WTC11 (cell line): ENCODE measurements at regions not wholly inside any gene's neighbourhood (a gene's known extent, or its start where the extent isn't known, plus 50 kb on each side); places are given as distances from the start of the nearest gene placed in this dataset.

Experiments used
- ATAC-seq: fragments of 200-7000 bp; cut with Tn5 transposase; 2 replicates; pipeline ENCODE4 v1.10.0; 2021; ENCODE audit warnings: mild to moderate bottlenecking, moderate library complexity
- CTCF ChIA-PET: fragments of 300-600 bp; sonication (Branson Sonifier 250); formaldehyde crosslinking; loops from one replicate; lab custom pipeline; 2021; ENCODE audit warnings: antibody characterized with exemption; lab: Charles Lee
- POLR2A ChIA-PET: fragments of 350-600 bp; sonication (Branson Sonifier 250); formaldehyde crosslinking; loops from one replicate; lab custom pipeline; 2021; ENCODE audit warnings: antibody characterized with exemption; lab: Charles Lee
- DNase-seq: peaks from one replicate; pipeline ENCODE4 v3.0.0; 2021; ENCODE audit warnings: low spot score
- H3K27ac Mint-ChIP-seq: 2 replicates; pipeline ENCODE4 v1.8.0; 2021; ENCODE audit warnings: mixed read lengths
- H3K27me3 Mint-ChIP-seq: 2 replicates; pipeline ENCODE4 v1.8.0; 2021; ENCODE audit warnings: low read depth, mild to moderate bottlenecking, moderate library complexity, mixed read lengths
- H3K36me3 Mint-ChIP-seq: 2 replicates; pipeline ENCODE4 v1.8.0; 2021; ENCODE audit warnings: mixed read lengths
- H3K4me1 Mint-ChIP-seq: 2 replicates; pipeline ENCODE4 v1.8.0; 2022; ENCODE audit warnings: mixed read lengths
- H3K4me3 Mint-ChIP-seq: 2 replicates; pipeline ENCODE4 v1.8.0; 2021; ENCODE audit warnings: mild to moderate bottlenecking, moderate library complexity, mixed read lengths
- H3K9me3 Mint-ChIP-seq: 2 replicates; pipeline ENCODE4 v1.8.0; 2021; ENCODE audit warnings: mixed read lengths
- ATF3 ChIP-seq: sonication (generic); formaldehyde crosslinking; conservative IDR thresholded peaks from 2 replicates; pipeline ENCODE4 v1.8.1; 2022; ENCODE audit warnings: mild to moderate bottlenecking, missing genetic modification reagents
- CREB1 ChIP-seq: sonication (generic); formaldehyde crosslinking; IDR thresholded peaks from 2 replicates; pipeline ENCODE4 v1.8.0; 2023; ENCODE audit warnings: mild to moderate bottlenecking, missing genetic modification reagents
- CREM ChIP-seq: sonication (generic); formaldehyde crosslinking; IDR thresholded peaks from 2 replicates; pipeline ENCODE4 v1.8.1; 2022; ENCODE audit warnings: mild to moderate bottlenecking, missing genetic modification reagents, moderate library complexity
- FOXP1 ChIP-seq: sonication (generic); formaldehyde crosslinking; IDR thresholded peaks from 2 replicates; pipeline ENCODE4 v1.8.0; 2022; ENCODE audit warnings: missing genetic modification reagents, mild to moderate bottlenecking, moderate library complexity, borderline replicate concordance
- HMGA2 ChIP-seq: fragments of 250-450 bp; sonication (Bioruptor Pico); IDR thresholded peaks from 2 replicates; pipeline ENCODE4 v1.4.0; 2021; ENCODE audit warnings: mild to moderate bottlenecking, moderate library complexity
- MAX ChIP-seq: sonication (generic); formaldehyde crosslinking; IDR thresholded peaks from 2 replicates; pipeline ENCODE4 v1.8.0; 2022; ENCODE audit warnings: mild to moderate bottlenecking, missing genetic modification reagents
- MXD4 ChIP-seq: fragments of 250-450 bp; sonication (Bioruptor Pico); IDR thresholded peaks from 2 replicates; pipeline ENCODE4 v1.8.0; 2021; ENCODE audit warnings: mild to moderate bottlenecking, moderate library complexity, borderline replicate concordance
- NFATC4 ChIP-seq: fragments of 250-450 bp; sonication (Bioruptor Pico); IDR thresholded peaks from 2 replicates; pipeline ENCODE4 v1.9.0; 2021; ENCODE audit warnings: mild to moderate bottlenecking
- OVOL2 ChIP-seq: fragments of 250-450 bp; sonication (Bioruptor Pico); IDR thresholded peaks from 2 replicates; pipeline ENCODE4 v1.9.0; 2021; ENCODE audit warnings: mild to moderate bottlenecking, borderline replicate concordance
- PRRX2 ChIP-seq: fragments of 250-450 bp; sonication (Bioruptor Pico); IDR thresholded peaks from 2 replicates; pipeline ENCODE4 v1.8.0; 2021; ENCODE audit warnings: mild to moderate bottlenecking
- SMAD3 ChIP-seq: sonication (generic); formaldehyde crosslinking; IDR thresholded peaks from 2 replicates; pipeline ENCODE4 v1.8.0; 2022; ENCODE audit warnings: missing genetic modification reagents, mild to moderate bottlenecking, borderline replicate concordance
- SMAD4 ChIP-seq: sonication (generic); formaldehyde crosslinking; IDR thresholded peaks from 2 replicates; pipeline ENCODE4 v1.8.0; 2022; ENCODE audit warnings: mild to moderate bottlenecking, missing genetic modification reagents
- SP1 ChIP-seq: sonication (generic); formaldehyde crosslinking; conservative IDR thresholded peaks from 2 replicates; pipeline ENCODE4 v1.8.1; 2022; ENCODE audit warnings: missing genetic modification reagents
- STAT6 ChIP-seq: sonication (generic); formaldehyde crosslinking; conservative IDR thresholded peaks from 2 replicates; pipeline ENCODE4 v1.8.1; 2023; ENCODE audit warnings: mild to moderate bottlenecking, low read depth, missing genetic modification reagents, moderate library complexity
- TEAD4 ChIP-seq: sonication (generic); formaldehyde crosslinking; IDR thresholded peaks from 2 replicates; pipeline ENCODE4 v1.8.0; 2022; ENCODE audit warnings: mild to moderate bottlenecking, missing genetic modification reagents
- USF2 ChIP-seq: sonication (generic); formaldehyde crosslinking; IDR thresholded peaks from 2 replicates; pipeline ENCODE4 v1.8.1; 2023; ENCODE audit warnings: mild to moderate bottlenecking, missing genetic modification reagents, moderate library complexity
- ZMAT4 ChIP-seq: fragments of 250-450 bp; sonication (Bioruptor Pico); IDR thresholded peaks from 2 replicates; pipeline ENCODE4 v1.9.0; 2021; ENCODE audit warnings: mild to moderate bottlenecking
- ZNF232 ChIP-seq: sonication (generic); formaldehyde crosslinking; IDR thresholded peaks from 2 replicates; pipeline ENCODE4 v1.8.0; 2022; ENCODE audit warnings: mild to moderate bottlenecking, missing genetic modification reagents
- ZNF263 ChIP-seq: sonication (generic); formaldehyde crosslinking; IDR thresholded peaks from 2 replicates; pipeline ENCODE4 v1.8.1; 2022; ENCODE audit warnings: low read depth, mild to moderate bottlenecking, moderate library complexity, missing genetic modification reagents
- ZNF317 ChIP-seq: sonication (generic); formaldehyde crosslinking; IDR thresholded peaks from 2 replicates; pipeline ENCODE4 v1.8.1; 2023; ENCODE audit warnings: low read depth, mild to moderate bottlenecking, moderate library complexity, missing genetic modification reagents, borderline replicate concordance
- TF ChIP-seq, protein P1 (sequence below): sonication (generic); formaldehyde crosslinking; IDR thresholded peaks from 2 replicates; pipeline ENCODE4 v1.8.0; 2023; ENCODE audit warnings: missing genetic modification reagents, mild to moderate bottlenecking, borderline replicate concordance
- TF ChIP-seq, protein P2 (sequence below): sonication (generic); formaldehyde crosslinking; IDR thresholded peaks from 2 replicates; pipeline ENCODE4 v1.8.1; 2023; ENCODE audit warnings: mild to moderate bottlenecking, missing genetic modification reagents, borderline replicate concordance

DNA sequence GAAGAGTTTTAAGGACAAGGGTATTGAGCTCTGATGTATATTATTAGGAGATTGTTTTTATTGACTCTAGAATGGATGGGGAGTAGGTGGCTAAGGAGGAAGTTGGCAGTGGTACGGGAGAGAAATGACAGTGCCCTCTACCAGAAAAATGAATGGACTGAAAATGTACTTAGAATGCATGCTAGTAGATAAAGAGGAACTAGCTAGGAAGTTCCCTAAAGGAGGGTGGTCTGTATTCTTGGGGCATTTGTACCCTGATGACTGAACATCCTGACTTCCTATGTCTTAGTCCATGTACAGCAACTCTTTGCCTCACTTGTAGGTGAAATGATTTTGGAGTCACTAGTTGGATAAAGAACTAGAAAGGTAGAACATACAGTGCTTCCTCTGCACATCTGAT lies 581.5 kb upstream of the RBFOX1 start:
- H3K27ac Mint-ChIP-seq = no peak overlapping the region
- no peaks in the 10 kb centered on the region for H3K4me1 Mint-ChIP-seq
- TF ChIP-seq ZNF263 (CRISPR knock-in tag) (no peak), ZMAT4 (no peak), FOXP1 (no peak), PRRX2 (CRISPR knock-in tag) (no peak), CREM (CRISPR knock-in tag) (no peak), TEAD4 (CRISPR knock-in tag) (no peak), OVOL2 (CRISPR knock-in tag) (no peak), ZNF317 (CRISPR knock-in tag) (no peak), MXD4 (CRISPR knock-in tag) (no peak), ATF3 (no peak), NFATC4 (CRISPR knock-in tag) (no peak), CREB1 (CRISPR knock-in tag) (no peak), SMAD3 (CRISPR knock-in tag) (no peak), HMGA2 (no peak), MAX (CRISPR knock-in tag) (no peak), SMAD4 (CRISPR knock-in tag) (no peak), SP1 (CRISPR knock-in tag) (no peak)
- TF ChIP-seq, protein P1, sequence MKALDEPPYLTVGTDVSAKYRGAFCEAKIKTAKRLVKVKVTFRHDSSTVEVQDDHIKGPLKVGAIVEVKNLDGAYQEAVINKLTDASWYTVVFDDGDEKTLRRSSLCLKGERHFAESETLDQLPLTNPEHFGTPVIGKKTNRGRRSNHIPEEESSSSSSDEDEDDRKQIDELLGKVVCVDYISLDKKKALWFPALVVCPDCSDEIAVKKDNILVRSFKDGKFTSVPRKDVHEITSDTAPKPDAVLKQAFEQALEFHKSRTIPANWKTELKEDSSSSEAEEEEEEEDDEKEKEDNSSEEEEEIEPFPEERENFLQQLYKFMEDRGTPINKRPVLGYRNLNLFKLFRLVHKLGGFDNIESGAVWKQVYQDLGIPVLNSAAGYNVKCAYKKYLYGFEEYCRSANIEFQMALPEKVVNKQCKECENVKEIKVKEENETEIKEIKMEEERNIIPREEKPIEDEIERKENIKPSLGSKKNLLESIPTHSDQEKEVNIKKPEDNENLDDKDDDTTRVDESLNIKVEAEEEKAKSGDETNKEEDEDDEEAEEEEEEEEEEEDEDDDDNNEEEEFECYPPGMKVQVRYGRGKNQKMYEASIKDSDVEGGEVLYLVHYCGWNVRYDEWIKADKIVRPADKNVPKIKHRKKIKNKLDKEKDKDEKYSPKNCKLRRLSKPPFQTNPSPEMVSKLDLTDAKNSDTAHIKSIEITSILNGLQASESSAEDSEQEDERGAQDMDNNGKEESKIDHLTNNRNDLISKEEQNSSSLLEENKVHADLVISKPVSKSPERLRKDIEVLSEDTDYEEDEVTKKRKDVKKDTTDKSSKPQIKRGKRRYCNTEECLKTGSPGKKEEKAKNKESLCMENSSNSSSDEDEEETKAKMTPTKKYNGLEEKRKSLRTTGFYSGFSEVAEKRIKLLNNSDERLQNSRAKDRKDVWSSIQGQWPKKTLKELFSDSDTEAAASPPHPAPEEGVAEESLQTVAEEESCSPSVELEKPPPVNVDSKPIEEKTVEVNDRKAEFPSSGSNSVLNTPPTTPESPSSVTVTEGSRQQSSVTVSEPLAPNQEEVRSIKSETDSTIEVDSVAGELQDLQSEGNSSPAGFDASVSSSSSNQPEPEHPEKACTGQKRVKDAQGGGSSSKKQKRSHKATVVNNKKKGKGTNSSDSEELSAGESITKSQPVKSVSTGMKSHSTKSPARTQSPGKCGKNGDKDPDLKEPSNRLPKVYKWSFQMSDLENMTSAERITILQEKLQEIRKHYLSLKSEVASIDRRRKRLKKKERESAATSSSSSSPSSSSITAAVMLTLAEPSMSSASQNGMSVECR (CRISPR knock-in tag) = no peak
- TF ChIP-seq, protein P2, sequence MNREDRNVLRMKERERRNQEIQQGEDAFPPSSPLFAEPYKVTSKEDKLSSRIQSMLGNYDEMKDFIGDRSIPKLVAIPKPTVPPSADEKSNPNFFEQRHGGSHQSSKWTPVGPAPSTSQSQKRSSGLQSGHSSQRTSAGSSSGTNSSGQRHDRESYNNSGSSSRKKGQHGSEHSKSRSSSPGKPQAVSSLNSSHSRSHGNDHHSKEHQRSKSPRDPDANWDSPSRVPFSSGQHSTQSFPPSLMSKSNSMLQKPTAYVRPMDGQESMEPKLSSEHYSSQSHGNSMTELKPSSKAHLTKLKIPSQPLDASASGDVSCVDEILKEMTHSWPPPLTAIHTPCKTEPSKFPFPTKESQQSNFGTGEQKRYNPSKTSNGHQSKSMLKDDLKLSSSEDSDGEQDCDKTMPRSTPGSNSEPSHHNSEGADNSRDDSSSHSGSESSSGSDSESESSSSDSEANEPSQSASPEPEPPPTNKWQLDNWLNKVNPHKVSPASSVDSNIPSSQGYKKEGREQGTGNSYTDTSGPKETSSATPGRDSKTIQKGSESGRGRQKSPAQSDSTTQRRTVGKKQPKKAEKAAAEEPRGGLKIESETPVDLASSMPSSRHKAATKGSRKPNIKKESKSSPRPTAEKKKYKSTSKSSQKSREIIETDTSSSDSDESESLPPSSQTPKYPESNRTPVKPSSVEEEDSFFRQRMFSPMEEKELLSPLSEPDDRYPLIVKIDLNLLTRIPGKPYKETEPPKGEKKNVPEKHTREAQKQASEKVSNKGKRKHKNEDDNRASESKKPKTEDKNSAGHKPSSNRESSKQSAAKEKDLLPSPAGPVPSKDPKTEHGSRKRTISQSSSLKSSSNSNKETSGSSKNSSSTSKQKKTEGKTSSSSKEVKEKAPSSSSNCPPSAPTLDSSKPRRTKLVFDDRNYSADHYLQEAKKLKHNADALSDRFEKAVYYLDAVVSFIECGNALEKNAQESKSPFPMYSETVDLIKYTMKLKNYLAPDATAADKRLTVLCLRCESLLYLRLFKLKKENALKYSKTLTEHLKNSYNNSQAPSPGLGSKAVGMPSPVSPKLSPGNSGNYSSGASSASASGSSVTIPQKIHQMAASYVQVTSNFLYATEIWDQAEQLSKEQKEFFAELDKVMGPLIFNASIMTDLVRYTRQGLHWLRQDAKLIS (CRISPR knock-in tag) = no peak
- H3K4me3 Mint-ChIP-seq = no peak overlapping the region
- peaks cover 83% of the 10 kb centered on the region for H3K36me3 Mint-ChIP-seq
- no peak for ATAC-seq
- peaks cover 14% of the 10 kb centered on the region for H3K27me3 Mint-ChIP-seq
- H3K9me3 Mint-ChIP-seq = peaks cover 91% of the 10 kb centered on the region
- POLR2A ChIA-PET = no interaction called here
- CTCF ChIA-PET = no interaction called here
- no peak for DNase-seq

GRCh38 chr16:6749698-6750097 lies 582.9 kb upstream of the RBFOX1 start:
- H3K27ac Mint-ChIP-seq = no peak overlapping the region
- peaks cover 82% of the 10 kb centered on the region for H3K36me3 Mint-ChIP-seq
- CTCF ChIA-PET = no interaction called here
- DNase-seq (no peak), ATAC-seq (no peak)
- POLR2A ChIA-PET = no interaction called here
- no peak overlapping the region for H3K4me3 Mint-ChIP-seq
- H3K9me3 Mint-ChIP-seq = peaks cover 94% of the 10 kb centered on the region
- H3K4me1 Mint-ChIP-seq = no peaks in the 10 kb centered on the region
- H3K27me3 Mint-ChIP-seq = peaks cover 13% of the 10 kb centered on the region
- TF ChIP-seq USF2 (CRISPR knock-in tag) (no peak), SMAD4 (CRISPR knock-in tag) (no peak), ZNF232 (CRISPR knock-in tag) (no peak), STAT6 (no peak)
